ENCODE measurements at regions not wholly inside any gene's neighbourhood (a gene's known extent, or its start where the extent isn't known, plus 50 kb on each side); places are given as distances from the start of the nearest gene placed in this dataset.

- H3K27me3 ChIP-seq (ENCODE audit: control insufficient read depth, insufficient read depth, low read length): no peaks in the 10 kb centered on the region
- no peak overlapping the region for H3K9ac ChIP-seq (ENCODE audit: low read length)
- H3K27ac ChIP-seq (ENCODE audit: low read depth, low read length): peak overlapping the region; percentile 10
- no peaks in the 10 kb centered on the region for H3K36me3 ChIP-seq (ENCODE audit: control insufficient read depth, insufficient read depth, low read length)
- H3K4me1 ChIP-seq (ENCODE audit: control insufficient read depth, insufficient read depth, low read length): peaks cover 5% of the 10 kb centered on the region
- H3K4me3 ChIP-seq (ENCODE audit: low read length): no peak overlapping the region
Observed at GRCh38 chr15:68517285-68517761, 61.5 kb upstream of the CORO2B start.

DNA sequence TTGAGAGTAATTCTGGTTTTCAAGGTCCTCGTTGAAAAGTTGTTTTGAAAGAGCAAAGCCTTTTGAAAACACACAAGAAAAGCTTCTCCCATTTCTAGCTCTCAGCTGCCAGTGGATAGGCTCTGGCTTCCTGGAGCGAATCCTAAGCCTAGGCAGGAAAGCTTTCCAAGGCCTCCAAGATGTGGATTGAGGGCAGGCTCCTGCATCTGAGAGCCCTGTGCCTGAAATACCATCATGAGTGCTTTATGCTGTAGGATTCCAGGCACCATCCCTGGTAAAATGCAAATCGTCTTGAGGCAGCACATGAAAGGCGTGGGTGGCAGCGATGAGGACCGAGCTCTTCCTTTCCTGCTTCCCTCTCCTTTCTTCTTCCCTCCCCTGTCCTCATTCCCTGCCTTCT is 60.7 kb upstream of the CORO2B start:
- Histone ChIP-seq H3K27me3 (ENCODE audit: control insufficient read depth, insufficient read depth, low read length) (no peaks in the 10 kb centered on the region), H3K27ac (ENCODE audit: low read depth, low read length) (peak overlapping the region; percentile 10), H3K9ac (ENCODE audit: low read length) (no peak overlapping the region), H3K4me3 (ENCODE audit: low read length) (no peak overlapping the region), H3K4me1 (ENCODE audit: control insufficient read depth, insufficient read depth, low read length) (peaks cover 5% of the 10 kb centered on the region), H3K36me3 (ENCODE audit: control insufficient read depth, insufficient read depth, low read length) (no peaks in the 10 kb centered on the region)

GRCh38 chr15:68518785-68519430 is 59.9 kb upstream of the CORO2B start:
- Histone ChIP-seq H3K36me3 (ENCODE audit: control insufficient read depth, insufficient read depth, low read length) (no peaks in the 10 kb centered on the region), H3K4me1 (ENCODE audit: control insufficient read depth, insufficient read depth, low read length) (peaks cover 5% of the 10 kb centered on the region), H3K27ac (ENCODE audit: low read depth, low read length) (no peak overlapping the region), H3K9ac (ENCODE audit: low read length) (no peak overlapping the region), H3K27me3 (ENCODE audit: control insufficient read depth, insufficient read depth, low read length) (no peaks in the 10 kb centered on the region), H3K4me3 (ENCODE audit: low read length) (no peak overlapping the region)

- H3K27ac ChIP-seq (ENCODE audit: low read depth, low read length): no peak overlapping the region
- H3K4me3 ChIP-seq (ENCODE audit: low read length): no peak overlapping the region
- H3K4me1 ChIP-seq (ENCODE audit: control insufficient read depth, insufficient read depth, low read length): no peaks in the 10 kb centered on the region
- no peaks in the 10 kb centered on the region for H3K27me3 ChIP-seq (ENCODE audit: control insufficient read depth, insufficient read depth, low read length)
- no peak overlapping the region for H3K9ac ChIP-seq (ENCODE audit: low read length)
- no peaks in the 10 kb centered on the region for H3K36me3 ChIP-seq (ENCODE audit: control insufficient read depth, insufficient read depth, low read length)
Observed at GRCh38 chr15:68524753-68525584, 53.8 kb upstream of the CORO2B start.

GRCh38 chr15:68525815-68526214 is 53.0 kb upstream of the CORO2B start:
- no peak overlapping the region for H3K4me3 ChIP-seq (ENCODE audit: low read length)
- no peak overlapping the region for H3K27ac ChIP-seq (ENCODE audit: low read depth, low read length)
- no peaks in the 10 kb centered on the region for H3K4me1 ChIP-seq (ENCODE audit: control insufficient read depth, insufficient read depth, low read length)
- no peaks in the 10 kb centered on the region for H3K36me3 ChIP-seq (ENCODE audit: control insufficient read depth, insufficient read depth, low read length)
- no peaks in the 10 kb centered on the region for H3K27me3 ChIP-seq (ENCODE audit: control insufficient read depth, insufficient read depth, low read length)
- H3K9ac ChIP-seq (ENCODE audit: low read length): no peak overlapping the region

DNA sequence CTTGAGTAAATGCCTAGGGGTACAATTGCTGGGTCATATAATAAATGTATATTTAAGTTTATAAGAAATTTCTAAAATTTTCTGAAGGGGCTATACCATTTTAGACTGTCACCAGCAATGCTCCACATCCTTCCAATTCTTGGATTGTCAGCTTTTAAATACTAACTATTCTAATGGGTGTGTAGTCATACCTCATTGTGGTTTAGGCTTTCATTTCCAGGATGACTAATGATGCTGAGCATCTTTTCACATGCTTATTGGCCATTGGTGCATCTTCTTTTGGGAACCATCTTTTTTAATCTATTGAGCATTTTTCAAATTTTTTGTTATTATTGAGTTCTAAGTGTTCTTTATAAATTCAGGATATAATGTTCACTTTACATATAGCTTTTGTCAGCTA is 52.5 kb upstream of the CORO2B start:
- H3K4me3 ChIP-seq (ENCODE audit: low read length): no peak overlapping the region
- no peaks in the 10 kb centered on the region for H3K4me1 ChIP-seq (ENCODE audit: control insufficient read depth, insufficient read depth, low read length)
- H3K27me3 ChIP-seq (ENCODE audit: control insufficient read depth, insufficient read depth, low read length): no peaks in the 10 kb centered on the region
- H3K27ac ChIP-seq (ENCODE audit: low read depth, low read length): no peak overlapping the region
- H3K36me3 ChIP-seq (ENCODE audit: control insufficient read depth, insufficient read depth, low read length): no peaks in the 10 kb centered on the region
- no peak overlapping the region for H3K9ac ChIP-seq (ENCODE audit: low read length)

- H3K4me3 ChIP-seq (ENCODE audit: low read length): no peak overlapping the region
- H3K36me3 ChIP-seq (ENCODE audit: control insufficient read depth, insufficient read depth, low read length): no peaks in the 10 kb centered on the region
- H3K27ac ChIP-seq (ENCODE audit: low read depth, low read length): no peak overlapping the region
- H3K27me3 ChIP-seq (ENCODE audit: control insufficient read depth, insufficient read depth, low read length): no peaks in the 10 kb centered on the region
- no peaks in the 10 kb centered on the region for H3K4me1 ChIP-seq (ENCODE audit: control insufficient read depth, insufficient read depth, low read length)
- no peak overlapping the region for H3K9ac ChIP-seq (ENCODE audit: low read length)
Observed at GRCh38 chr15:68526784-68527183, 52.0 kb upstream of the CORO2B start.

GRCh38 chr15:68528626-68529290 is 50.0 kb upstream of the CORO2B start:
- Histone ChIP-seq H3K4me3 (ENCODE audit: low read length) (no peak overlapping the region), H3K4me1 (ENCODE audit: control insufficient read depth, insufficient read depth, low read length) (no peaks in the 10 kb centered on the region), H3K27me3 (ENCODE audit: control insufficient read depth, insufficient read depth, low read length) (peaks cover 1% of the 10 kb centered on the region), H3K9ac (ENCODE audit: low read length) (no peak overlapping the region), H3K27ac (ENCODE audit: low read depth, low read length) (no peak overlapping the region), H3K36me3 (ENCODE audit: control insufficient read depth, insufficient read depth, low read length) (no peaks in the 10 kb centered on the region)
